GM18507 (cell line): ENCODE measurements at regions not wholly inside any gene's neighbourhood (a gene's known extent, or its start where the extent isn't known, plus 50 kb on each side); places are given as distances from the start of the nearest gene placed in this dataset.

ENCODE experiments used
- DNase-seq: peaks from one replicate; pipeline ENCODE4 v3.0.0; 2011; ENCODE audit warnings: low read depth; ENCODE audit not compliant: insufficient read length; ENCODE audit errors: extremely low spot score
- FAIRE-seq: peaks from 2 replicates; lab custom pipeline; 2011; peaks lifted over from hg19 to GRCh38; lab: Jason Lieb, UNC

- no peak for DNase-seq
- FAIRE-seq, result no peak
These were observed 58.7 kb upstream of the NFIB start for GRCh38 chr9:14372437-14373335.

- DNase-seq, result no peak
- FAIRE-seq, result no peak
These were observed 55.1 kb upstream of the NFIB start for GRCh38 chr9:14369011-14369410.

- FAIRE-seq (no peak), DNase-seq (no peak)
These were observed 52.1 kb upstream of the NFIB start for GRCh38 chr9:14366076-14366475.

GRCh38 chr9:14365670-14366069 lies 51.7 kb upstream of the NFIB start:
- FAIRE-seq (no peak), DNase-seq (no peak)
